ENCODE measurements at regions not wholly inside any gene's neighbourhood (a gene's known extent, or its start where the extent isn't known, plus 50 kb on each side); places are given as distances from the start of the nearest gene placed in this dataset.

DNA sequence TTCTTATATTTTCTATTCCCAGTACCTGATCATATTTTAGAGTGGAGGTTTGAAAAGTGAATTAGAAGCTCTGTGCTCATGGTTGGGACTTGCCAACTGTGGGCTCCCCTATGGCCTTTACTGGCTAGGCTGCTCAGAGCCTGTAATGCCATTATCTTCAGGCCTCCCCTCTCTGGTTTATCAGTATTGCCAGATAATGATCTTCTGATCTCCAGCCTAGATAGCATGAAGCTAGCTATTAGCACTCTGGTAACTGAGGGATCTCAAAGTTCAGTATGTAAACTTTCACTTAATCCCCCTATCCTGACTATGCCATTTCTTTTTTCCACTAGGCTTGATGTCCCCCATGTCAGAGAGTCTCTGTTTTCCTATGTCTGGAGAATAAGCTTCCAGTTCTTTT lies 393.7 kb upstream of the CITED2 start:
- TF ChIP-seq, protein P1, sequence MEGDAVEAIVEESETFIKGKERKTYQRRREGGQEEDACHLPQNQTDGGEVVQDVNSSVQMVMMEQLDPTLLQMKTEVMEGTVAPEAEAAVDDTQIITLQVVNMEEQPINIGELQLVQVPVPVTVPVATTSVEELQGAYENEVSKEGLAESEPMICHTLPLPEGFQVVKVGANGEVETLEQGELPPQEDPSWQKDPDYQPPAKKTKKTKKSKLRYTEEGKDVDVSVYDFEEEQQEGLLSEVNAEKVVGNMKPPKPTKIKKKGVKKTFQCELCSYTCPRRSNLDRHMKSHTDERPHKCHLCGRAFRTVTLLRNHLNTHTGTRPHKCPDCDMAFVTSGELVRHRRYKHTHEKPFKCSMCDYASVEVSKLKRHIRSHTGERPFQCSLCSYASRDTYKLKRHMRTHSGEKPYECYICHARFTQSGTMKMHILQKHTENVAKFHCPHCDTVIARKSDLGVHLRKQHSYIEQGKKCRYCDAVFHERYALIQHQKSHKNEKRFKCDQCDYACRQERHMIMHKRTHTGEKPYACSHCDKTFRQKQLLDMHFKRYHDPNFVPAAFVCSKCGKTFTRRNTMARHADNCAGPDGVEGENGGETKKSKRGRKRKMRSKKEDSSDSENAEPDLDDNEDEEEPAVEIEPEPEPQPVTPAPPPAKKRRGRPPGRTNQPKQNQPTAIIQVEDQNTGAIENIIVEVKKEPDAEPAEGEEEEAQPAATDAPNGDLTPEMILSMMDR (IDR thresholded peaks at IDR 0.05; ENCODE audit: insufficient read depth, low read depth, low read length) = no peak
- TF ChIP-seq EZH2 (IDR thresholded peaks at IDR 0.05; ENCODE audit: insufficient read depth, low read length) = no peak
